Neural crest cell (in vitro differentiated cells): ENCODE measurements at regions not wholly inside any gene's neighbourhood (a gene's known extent, or its start where the extent isn't known, plus 50 kb on each side); places are given as distances from the start of the nearest gene placed in this dataset.

Experiments
- DNase-seq: peaks from one replicate; pipeline ENCODE4 v3.0.0; 2021; ENCODE audit warnings: low read depth, mixed read lengths, low spot score
- H3K27ac Mint-ChIP-seq: one replicate; pipeline ENCODE4 v1.8.0; 2021; ENCODE audit warnings: mild to moderate bottlenecking, mixed read lengths; ENCODE audit not compliant: unreplicated experiment
- H3K27me3 Mint-ChIP-seq: 2 replicates; pipeline ENCODE4 v1.8.0; 2021; ENCODE audit warnings: low read depth, mild to moderate bottlenecking, mixed read lengths
- H3K36me3 Mint-ChIP-seq: 2 replicates; pipeline ENCODE4 v1.8.0; 2021; ENCODE audit warnings: low read depth, mild to moderate bottlenecking, mixed read lengths
- H3K4me1 Mint-ChIP-seq: 2 replicates; pipeline ENCODE4 v1.8.0; 2021; ENCODE audit warnings: mixed read lengths
- H3K4me3 Mint-ChIP-seq: one replicate; pipeline ENCODE4 v1.8.0; 2021; ENCODE audit warnings: mild to moderate bottlenecking, mixed read lengths
- H3K9me3 Mint-ChIP-seq: 2 replicates; pipeline ENCODE4 v1.8.0; 2021; ENCODE audit warnings: mixed read lengths
- TF ChIP-seq, protein P1 (sequence below): fragments of 200-600 bp; sonication (generic); conservative IDR thresholded peaks from 2 replicates; pipeline ENCODE4 v1.5.0; 2021; ENCODE audit warnings: antibody characterized with exemption, mild to moderate bottlenecking

DNA sequence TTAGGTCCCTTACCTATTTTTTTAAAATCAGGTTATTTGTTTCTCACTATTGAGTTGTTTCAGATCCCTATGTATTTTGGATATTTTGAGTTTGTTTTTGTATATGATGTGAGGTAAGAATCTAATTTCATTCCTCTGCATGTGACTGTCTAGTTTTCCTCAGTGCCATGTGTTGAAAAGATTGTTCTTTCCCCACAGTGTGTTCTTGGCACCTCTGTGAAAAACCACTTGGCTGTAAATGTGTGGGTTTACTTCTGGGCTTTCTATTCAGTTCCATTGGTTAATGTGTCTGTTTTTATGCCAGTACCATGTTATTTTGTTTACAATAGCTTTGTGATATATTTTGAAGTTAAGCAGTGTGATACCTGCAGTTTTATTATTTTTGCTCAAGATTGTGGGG lies 1516.4 kb downstream of the AACS start:
- no peak for DNase-seq
- TF ChIP-seq, protein P1, sequence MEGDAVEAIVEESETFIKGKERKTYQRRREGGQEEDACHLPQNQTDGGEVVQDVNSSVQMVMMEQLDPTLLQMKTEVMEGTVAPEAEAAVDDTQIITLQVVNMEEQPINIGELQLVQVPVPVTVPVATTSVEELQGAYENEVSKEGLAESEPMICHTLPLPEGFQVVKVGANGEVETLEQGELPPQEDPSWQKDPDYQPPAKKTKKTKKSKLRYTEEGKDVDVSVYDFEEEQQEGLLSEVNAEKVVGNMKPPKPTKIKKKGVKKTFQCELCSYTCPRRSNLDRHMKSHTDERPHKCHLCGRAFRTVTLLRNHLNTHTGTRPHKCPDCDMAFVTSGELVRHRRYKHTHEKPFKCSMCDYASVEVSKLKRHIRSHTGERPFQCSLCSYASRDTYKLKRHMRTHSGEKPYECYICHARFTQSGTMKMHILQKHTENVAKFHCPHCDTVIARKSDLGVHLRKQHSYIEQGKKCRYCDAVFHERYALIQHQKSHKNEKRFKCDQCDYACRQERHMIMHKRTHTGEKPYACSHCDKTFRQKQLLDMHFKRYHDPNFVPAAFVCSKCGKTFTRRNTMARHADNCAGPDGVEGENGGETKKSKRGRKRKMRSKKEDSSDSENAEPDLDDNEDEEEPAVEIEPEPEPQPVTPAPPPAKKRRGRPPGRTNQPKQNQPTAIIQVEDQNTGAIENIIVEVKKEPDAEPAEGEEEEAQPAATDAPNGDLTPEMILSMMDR, result no peak
- peaks cover 4% of the 10 kb centered on the region for H3K9me3 Mint-ChIP-seq
- no peaks in the 10 kb centered on the region for H3K36me3 Mint-ChIP-seq
- H3K27ac Mint-ChIP-seq, result no peak overlapping the region
- no peaks in the 10 kb centered on the region for H3K4me1 Mint-ChIP-seq
- no peaks in the 10 kb centered on the region for H3K27me3 Mint-ChIP-seq
- no peak overlapping the region for H3K4me3 Mint-ChIP-seq

GRCh38 chr12:126582231-126582630 lies 1517.0 kb downstream of the AACS start:
- Mint-ChIP-seq H3K27me3 (no peaks in the 10 kb centered on the region), H3K9me3 (peaks cover 4% of the 10 kb centered on the region), H3K27ac (no peak overlapping the region), H3K4me3 (no peak overlapping the region), H3K36me3 (no peaks in the 10 kb centered on the region), H3K4me1 (no peaks in the 10 kb centered on the region)
- no peak for DNase-seq
- TF ChIP-seq, protein P1, result no peak

DNA sequence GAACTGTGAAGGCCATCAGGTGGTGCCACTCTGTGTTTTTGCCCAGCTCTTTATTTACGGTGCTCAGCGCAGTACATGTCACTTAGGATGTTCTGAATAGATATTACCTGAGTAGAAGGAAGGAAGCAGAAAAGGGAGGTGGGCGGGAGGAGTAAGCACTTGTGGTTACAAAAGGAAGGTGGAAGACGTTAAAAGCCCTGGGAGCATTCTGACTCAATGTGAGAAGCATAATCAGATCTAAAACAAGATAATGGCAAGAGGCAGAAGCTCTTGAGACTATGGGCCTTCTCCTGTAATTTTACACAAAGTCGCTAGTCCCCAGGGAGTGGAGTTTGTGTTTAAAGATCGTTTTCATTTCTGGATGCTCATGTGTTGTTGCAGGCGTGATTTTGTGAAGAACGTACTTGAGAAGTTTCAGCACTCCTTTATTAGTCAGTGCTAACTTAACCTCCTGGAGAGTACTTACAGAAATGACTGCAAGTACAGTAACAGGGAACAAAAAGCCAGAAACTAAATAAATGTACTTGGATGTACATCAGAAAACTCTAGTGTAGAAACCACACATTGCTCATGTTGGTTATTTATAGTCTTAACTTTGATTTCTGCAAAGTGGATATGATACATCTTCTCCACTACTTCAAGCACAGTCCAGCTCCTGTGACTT lies 1523.5 kb downstream of the AACS start:
- TF ChIP-seq, protein P1, result no peak
- no peak for DNase-seq
- Mint-ChIP-seq H3K9me3 (no peaks in the 10 kb centered on the region), H3K36me3 (no peaks in the 10 kb centered on the region), H3K27ac (no peak overlapping the region), H3K27me3 (no peaks in the 10 kb centered on the region), H3K4me3 (no peak overlapping the region), H3K4me1 (no peaks in the 10 kb centered on the region)

GRCh38 chr12:126591533-126591932 lies 1526.3 kb downstream of the AACS start:
- Mint-ChIP-seq H3K36me3 (no peaks in the 10 kb centered on the region), H3K4me1 (no peaks in the 10 kb centered on the region), H3K9me3 (no peaks in the 10 kb centered on the region), H3K27ac (no peak overlapping the region), H3K4me3 (no peak overlapping the region), H3K27me3 (no peaks in the 10 kb centered on the region)
- TF ChIP-seq, protein P1, result no peak
- no peak for DNase-seq

GRCh38 chr12:126601184-126602170 lies 1536.2 kb downstream of the AACS start:
- TF ChIP-seq, protein P1, result no peak
- no peak for DNase-seq
- Mint-ChIP-seq H3K27ac (no peak overlapping the region), H3K27me3 (no peaks in the 10 kb centered on the region), H3K4me1 (no peaks in the 10 kb centered on the region), H3K36me3 (no peaks in the 10 kb centered on the region), H3K4me3 (no peak overlapping the region), H3K9me3 (peaks cover 3% of the 10 kb centered on the region)
